GM23338 (cell line): ENCODE measurements at regions not wholly inside any gene's neighbourhood (a gene's known extent, or its start where the extent isn't known, plus 50 kb on each side); places are given as distances from the start of the nearest gene placed in this dataset.

Experiments used
- ATAC-seq: fragments of 200-7000 bp; cut with Tn5 transposase; 3 replicates; pipeline ENCODE4 v1.9.1; 2020
- DNase-seq: peaks from one replicate; pipeline ENCODE4 v3.0.0-alpha.2; 2015; ENCODE audit warnings: low spot score
- H2AFZ ChIP-seq: fragments of 200-600 bp; sonication (generic); 2 replicates; pipeline ENCODE4 v1.8.0; 2016; ENCODE audit warnings: antibody characterized with exemption, mild to moderate bottlenecking, moderate library complexity
- H3F3A ChIP-seq: fragments of 200-600 bp; sonication (generic); replicated peaks from 2 replicates; pipeline ENCODE4 v1.8.0; 2017; ENCODE audit warnings: antibody characterized with exemption, mixed run types, low read depth
- H3K27ac ChIP-seq: fragments of 200-600 bp; sonication (generic); 2 replicates; pipeline ENCODE4 v1.6.1; 2016; ENCODE audit warnings: low read depth
- H3K27me3 ChIP-seq: fragments of 200-600 bp; sonication (generic); 2 replicates; pipeline ENCODE4 v1.8.0; 2016; ENCODE audit warnings: mild to moderate bottlenecking, mixed run types, moderate library complexity; ENCODE audit not compliant: insufficient read depth
- H3K36me3 ChIP-seq: fragments of 200-600 bp; sonication (generic); 2 replicates; pipeline ENCODE4 v1.8.0; 2016; ENCODE audit warnings: mild to moderate bottlenecking; ENCODE audit not compliant: insufficient read depth
- H3K4me1 ChIP-seq: fragments of 200-600 bp; sonication (generic); 2 replicates; pipeline ENCODE4 v1.8.0; 2016; ENCODE audit warnings: mild to moderate bottlenecking, moderate library complexity; ENCODE audit not compliant: insufficient read depth
- H3K4me2 ChIP-seq: fragments of 200-600 bp; sonication (generic); 2 replicates; pipeline ENCODE4 v1.7.1; 2017; ENCODE audit warnings: mixed run types
- H3K4me3 ChIP-seq: fragments of 200-600 bp; sonication (generic); 2 replicates; pipeline ENCODE4 v1.6.1; 2016; ENCODE audit warnings: mixed run types
- H3K79me2 ChIP-seq: fragments of 200-600 bp; sonication (generic); replicated peaks from 2 replicates; pipeline ENCODE4 v1.8.0; 2017; ENCODE audit warnings: mild to moderate bottlenecking; ENCODE audit not compliant: insufficient read depth
- H3K9me2 ChIP-seq: fragments of 200-600 bp; sonication (generic); 2 replicates; pipeline ENCODE4 v1.8.0; 2017; ENCODE audit not compliant: insufficient read depth
- H4K20me1 ChIP-seq: fragments of 200-600 bp; sonication (generic); replicated peaks from 2 replicates; pipeline ENCODE4 v1.8.0; 2017; ENCODE audit warnings: mild to moderate bottlenecking; ENCODE audit not compliant: insufficient read depth
- H3K27ac Mint-ChIP-seq: 2 replicates; pipeline ENCODE4 v1.8.0; 2020; ENCODE audit warnings: inconsistent platforms, mild to moderate bottlenecking, moderate library complexity, mixed read lengths
- H3K27me3 Mint-ChIP-seq: 3 replicates; pipeline ENCODE4 v1.8.0; 2022; ENCODE audit warnings: low read depth, mild to moderate bottlenecking, moderate library complexity, mixed read lengths, inconsistent platforms; ENCODE audit not compliant: insufficient read depth, poor library complexity
- H3K36me3 Mint-ChIP-seq: 3 replicates; pipeline ENCODE4 v1.8.0; 2021; ENCODE audit warnings: low read depth, mild to moderate bottlenecking, inconsistent platforms, moderate library complexity, mixed read lengths
- H3K4me1 Mint-ChIP-seq: 3 replicates; pipeline ENCODE4 v1.8.0; 2020; ENCODE audit warnings: mild to moderate bottlenecking, inconsistent platforms, mixed read lengths
- H3K4me3 Mint-ChIP-seq: 3 replicates; pipeline ENCODE4 v1.8.0; 2021; ENCODE audit warnings: moderate library complexity, mild to moderate bottlenecking, inconsistent platforms, mixed read lengths
- H3K9me3 Mint-ChIP-seq: 3 replicates; pipeline ENCODE4 v1.8.0; 2020; ENCODE audit warnings: moderate library complexity, mild to moderate bottlenecking, inconsistent platforms, mixed read lengths
- CREB1 ChIP-seq: fragments of 250-450 bp; sonication (Bioruptor Pico); IDR thresholded peaks from 2 replicates; pipeline ENCODE4 v1.5.0; 2020; ENCODE audit warnings: low read depth, mild to moderate bottlenecking, moderate library complexity
- ETS1 ChIP-seq: IDR thresholded peaks from 2 replicates; pipeline ENCODE4 v1.6.1; 2016; ENCODE audit warnings: antibody characterized with exemption
- JUNB ChIP-seq: IDR thresholded peaks from one replicate; pipeline ENCODE4 v1.6.1; 2016; ENCODE audit warnings: antibody characterized with exemption; ENCODE audit not compliant: unreplicated experiment
- POLR2AphosphoS5 ChIP-seq: IDR thresholded peaks from 2 replicates; pipeline ENCODE4 v1.6.1; 2016; ENCODE audit warnings: antibody characterized with exemption, low read depth
- REST ChIP-seq: IDR thresholded peaks from one replicate; pipeline ENCODE4 v1.6.1; 2018; ENCODE audit warnings: antibody characterized with exemption; ENCODE audit not compliant: unreplicated experiment
- STAT1 ChIP-seq: IDR thresholded peaks from one replicate; pipeline ENCODE4 v1.6.1; 2016; ENCODE audit warnings: antibody characterized with exemption; ENCODE audit not compliant: unreplicated experiment
- ZNF462 ChIP-seq: fragments of 250-450 bp; sonication (Bioruptor Pico); IDR thresholded peaks from 2 replicates; pipeline ENCODE4 v1.5.0; 2020; ENCODE audit warnings: mild to moderate bottlenecking, moderate library complexity

GRCh38 chr1:204740354-204740753 lies 54.8 kb upstream of the LRRN2 start:
- no peaks in the 10 kb centered on the region for H4K20me1 ChIP-seq
- ATAC-seq (no peak), DNase-seq (no peak)
- Mint-ChIP-seq H3K9me3 (peaks cover 16% of the 10 kb centered on the region; the same call in 2 of the 3 replicates), H3K27me3 (peaks cover 4% of the 10 kb centered on the region), H3K4me1 (peaks cover 2% of the 10 kb centered on the region; the same call in 2 of the 3 replicates), H3K27ac (no peak overlapping the region), H3K4me3 (no peak overlapping the region), H3K36me3 (peaks cover 2% of the 10 kb centered on the region; the same call in 1 of the 3 replicates)
- no peaks in the 10 kb centered on the region for H3K4me1 ChIP-seq
- H3K36me3 ChIP-seq = no peaks in the 10 kb centered on the region; the same call in 1 of the 2 replicates
- H3K4me2 ChIP-seq = no peak overlapping the region
- no peaks in the 10 kb centered on the region for H3K9me2 ChIP-seq
- TF ChIP-seq ETS1 = no peak
- TF ChIP-seq POLR2AphosphoS5 = no peak
- no peak for TF ChIP-seq ZNF462 (CRISPR knock-in tag)
- no peak for TF ChIP-seq JUNB
- TF ChIP-seq STAT1 = no peak
- no peak for TF ChIP-seq CREB1
- no peak for TF ChIP-seq REST
- no peak overlapping the region for H3K27ac ChIP-seq
- no peaks in the 10 kb centered on the region for H3K27me3 ChIP-seq
- H3K4me3 ChIP-seq = no peak overlapping the region
- no peaks in the 10 kb centered on the region for H3K79me2 ChIP-seq
- H3F3A ChIP-seq = no peaks in the 10 kb centered on the region
- H2AFZ ChIP-seq = no peak overlapping the region
